ENCODE measurements at regions not wholly inside any gene's neighbourhood (a gene's known extent, or its start where the extent isn't known, plus 50 kb on each side); places are given as distances from the start of the nearest gene placed in this dataset.

GRCh38 chr11:104332110-104332509 is 168.2 kb upstream of the PDGFD start:
- Histone ChIP-seq H3K27me3 (ENCODE audit: control insufficient read depth, insufficient read depth, low read length) (no peaks in the 10 kb centered on the region), H3K4me3 (ENCODE audit: low read length) (no peak overlapping the region), H3K4me1 (ENCODE audit: control insufficient read depth, insufficient read depth, low read length) (no peaks in the 10 kb centered on the region), H3K36me3 (ENCODE audit: control insufficient read depth, insufficient read depth, low read length) (no peaks in the 10 kb centered on the region), H3K9me3 (ENCODE audit: control insufficient read depth, low read depth, low read length) (no peaks in the 10 kb centered on the region), H3K27ac (ENCODE audit: low read length) (no peak overlapping the region)
- DNase-seq = peak in 1 of 2 donors; percentile 7
- no CpG with 5 or more reads among the region's 4 CpGs for WGBS (ENCODE audit: insufficient coverage, low lambda C conversion rate)

- H3K4me3 ChIP-seq (ENCODE audit: low read length) = no peak overlapping the region
- DNase-seq = no peak
- no peak overlapping the region for H3K27ac ChIP-seq (ENCODE audit: low read length)
- H3K27me3 ChIP-seq (ENCODE audit: control insufficient read depth, insufficient read depth, low read length) = no peaks in the 10 kb centered on the region
- H3K9me3 ChIP-seq (ENCODE audit: control insufficient read depth, low read depth, low read length) = no peaks in the 10 kb centered on the region
- WGBS (ENCODE audit: insufficient coverage, low lambda C conversion rate) = 100% methylated on average over 2 of the region's 2 CpGs
- H3K36me3 ChIP-seq (ENCODE audit: control insufficient read depth, insufficient read depth, low read length) = no peaks in the 10 kb centered on the region
- no peaks in the 10 kb centered on the region for H3K4me1 ChIP-seq (ENCODE audit: control insufficient read depth, insufficient read depth, low read length)
These were observed 165.2 kb upstream of the PDGFD start for GRCh38 chr11:104329078-104329665.

GRCh38 chr11:104328512-104328907 is 164.6 kb upstream of the PDGFD start:
- no peak for DNase-seq
- Histone ChIP-seq H3K4me1 (ENCODE audit: control insufficient read depth, insufficient read depth, low read length) (no peaks in the 10 kb centered on the region), H3K36me3 (ENCODE audit: control insufficient read depth, insufficient read depth, low read length) (no peaks in the 10 kb centered on the region), H3K4me3 (ENCODE audit: low read length) (no peak overlapping the region), H3K27ac (ENCODE audit: low read length) (no peak overlapping the region), H3K9me3 (ENCODE audit: control insufficient read depth, low read depth, low read length) (no peaks in the 10 kb centered on the region), H3K27me3 (ENCODE audit: control insufficient read depth, insufficient read depth, low read length) (no peaks in the 10 kb centered on the region)
- WGBS (ENCODE audit: insufficient coverage, low lambda C conversion rate) = 92% methylated on average over 2 of the region's 4 CpGs

- Histone ChIP-seq H3K27ac (ENCODE audit: low read length) (no peak overlapping the region), H3K9me3 (ENCODE audit: control insufficient read depth, low read depth, low read length) (no peaks in the 10 kb centered on the region), H3K36me3 (ENCODE audit: control insufficient read depth, insufficient read depth, low read length) (no peaks in the 10 kb centered on the region), H3K27me3 (ENCODE audit: control insufficient read depth, insufficient read depth, low read length) (no peaks in the 10 kb centered on the region), H3K4me3 (ENCODE audit: low read length) (no peak overlapping the region), H3K4me1 (ENCODE audit: control insufficient read depth, insufficient read depth, low read length) (no peaks in the 10 kb centered on the region)
- WGBS (ENCODE audit: insufficient coverage, low lambda C conversion rate) = 93% methylated on average over 5 of the region's 6 CpGs
- DNase-seq = no peak
These were observed 164.0 kb upstream of the PDGFD start for GRCh38 chr11:104327861-104328511.

GRCh38 chr11:104325093-104325492 is 161.1 kb upstream of the PDGFD start:
- Histone ChIP-seq H3K27ac (ENCODE audit: low read length) (no peak overlapping the region), H3K4me3 (ENCODE audit: low read length) (no peak overlapping the region), H3K27me3 (ENCODE audit: control insufficient read depth, insufficient read depth, low read length) (no peaks in the 10 kb centered on the region), H3K4me1 (ENCODE audit: control insufficient read depth, insufficient read depth, low read length) (no peaks in the 10 kb centered on the region), H3K36me3 (ENCODE audit: control insufficient read depth, insufficient read depth, low read length) (no peaks in the 10 kb centered on the region), H3K9me3 (ENCODE audit: control insufficient read depth, low read depth, low read length) (no peaks in the 10 kb centered on the region)
- WGBS (ENCODE audit: insufficient coverage, low lambda C conversion rate) = no CpG with 5 or more reads among the region's 1 CpG
- DNase-seq = no peak

- no CpG with 5 or more reads among the region's 1 CpG for WGBS (ENCODE audit: insufficient coverage, low lambda C conversion rate)
- Histone ChIP-seq H3K4me1 (ENCODE audit: control insufficient read depth, insufficient read depth, low read length) (no peaks in the 10 kb centered on the region), H3K27ac (ENCODE audit: low read length) (no peak overlapping the region), H3K4me3 (ENCODE audit: low read length) (no peak overlapping the region), H3K9me3 (ENCODE audit: control insufficient read depth, low read depth, low read length) (no peaks in the 10 kb centered on the region), H3K27me3 (ENCODE audit: control insufficient read depth, insufficient read depth, low read length) (no peaks in the 10 kb centered on the region), H3K36me3 (ENCODE audit: control insufficient read depth, insufficient read depth, low read length) (no peaks in the 10 kb centered on the region)
- DNase-seq = no peak
These were observed 160.3 kb upstream of the PDGFD start for GRCh38 chr11:104324276-104324675.

- H3K9me3 ChIP-seq (ENCODE audit: control insufficient read depth, low read depth, low read length) = no peaks in the 10 kb centered on the region
- H3K27me3 ChIP-seq (ENCODE audit: control insufficient read depth, insufficient read depth, low read length) = no peaks in the 10 kb centered on the region
- H3K4me1 ChIP-seq (ENCODE audit: control insufficient read depth, insufficient read depth, low read length) = no peaks in the 10 kb centered on the region
- no peaks in the 10 kb centered on the region for H3K36me3 ChIP-seq (ENCODE audit: control insufficient read depth, insufficient read depth, low read length)
- no peak overlapping the region for H3K27ac ChIP-seq (ENCODE audit: low read length)
- WGBS (ENCODE audit: insufficient coverage, low lambda C conversion rate) = no CpG with 5 or more reads among the region's 2 CpGs
- no peak for DNase-seq
- no peak overlapping the region for H3K4me3 ChIP-seq (ENCODE audit: low read length)
These were observed 159.9 kb upstream of the PDGFD start for GRCh38 chr11:104323841-104324240.

GRCh38 chr11:104322696-104323095 is 158.7 kb upstream of the PDGFD start:
- Histone ChIP-seq H3K9me3 (ENCODE audit: control insufficient read depth, low read depth, low read length) (no peaks in the 10 kb centered on the region), H3K27me3 (ENCODE audit: control insufficient read depth, insufficient read depth, low read length) (no peaks in the 10 kb centered on the region), H3K4me1 (ENCODE audit: control insufficient read depth, insufficient read depth, low read length) (no peaks in the 10 kb centered on the region), H3K36me3 (ENCODE audit: control insufficient read depth, insufficient read depth, low read length) (no peaks in the 10 kb centered on the region), H3K4me3 (ENCODE audit: low read length) (no peak overlapping the region), H3K27ac (ENCODE audit: low read length) (no peak overlapping the region)
- no CpG with 5 or more reads among the region's 4 CpGs for WGBS (ENCODE audit: insufficient coverage, low lambda C conversion rate)
- DNase-seq = no peak

GRCh38 chr11:104320956-104321355 is 157.0 kb upstream of the PDGFD start:
- WGBS (ENCODE audit: insufficient coverage, low lambda C conversion rate) = 100% methylated on average over 1 of the region's 1 CpG
- no peak overlapping the region for H3K27ac ChIP-seq (ENCODE audit: low read length)
- no peaks in the 10 kb centered on the region for H3K9me3 ChIP-seq (ENCODE audit: control insufficient read depth, low read depth, low read length)
- H3K36me3 ChIP-seq (ENCODE audit: control insufficient read depth, insufficient read depth, low read length) = no peaks in the 10 kb centered on the region
- no peak overlapping the region for H3K4me3 ChIP-seq (ENCODE audit: low read length)
- DNase-seq = no peak
- no peaks in the 10 kb centered on the region for H3K4me1 ChIP-seq (ENCODE audit: control insufficient read depth, insufficient read depth, low read length)
- H3K27me3 ChIP-seq (ENCODE audit: control insufficient read depth, insufficient read depth, low read length) = no peaks in the 10 kb centered on the region

GRCh38 chr11:104320097-104320496 is 156.2 kb upstream of the PDGFD start:
- no peak overlapping the region for H3K4me3 ChIP-seq (ENCODE audit: low read length)
- no peaks in the 10 kb centered on the region for H3K27me3 ChIP-seq (ENCODE audit: control insufficient read depth, insufficient read depth, low read length)
- no peak overlapping the region for H3K27ac ChIP-seq (ENCODE audit: low read length)
- no peak for DNase-seq
- H3K36me3 ChIP-seq (ENCODE audit: control insufficient read depth, insufficient read depth, low read length) = no peaks in the 10 kb centered on the region
- H3K4me1 ChIP-seq (ENCODE audit: control insufficient read depth, insufficient read depth, low read length) = no peaks in the 10 kb centered on the region
- no peaks in the 10 kb centered on the region for H3K9me3 ChIP-seq (ENCODE audit: control insufficient read depth, low read depth, low read length)

GRCh38 chr11:104319396-104319795 is 155.4 kb upstream of the PDGFD start:
- H3K9me3 ChIP-seq (ENCODE audit: control insufficient read depth, low read depth, low read length) = no peaks in the 10 kb centered on the region
- H3K4me3 ChIP-seq (ENCODE audit: low read length) = no peak overlapping the region
- H3K27ac ChIP-seq (ENCODE audit: low read length) = no peak overlapping the region
- no peaks in the 10 kb centered on the region for H3K27me3 ChIP-seq (ENCODE audit: control insufficient read depth, insufficient read depth, low read length)
- DNase-seq = no peak
- WGBS (ENCODE audit: insufficient coverage, low lambda C conversion rate) = 49% methylated on average over 2 of the region's 4 CpGs
- H3K4me1 ChIP-seq (ENCODE audit: control insufficient read depth, insufficient read depth, low read length) = no peaks in the 10 kb centered on the region
- no peaks in the 10 kb centered on the region for H3K36me3 ChIP-seq (ENCODE audit: control insufficient read depth, insufficient read depth, low read length)
